IMR-90 (cell line): ENCODE measurements at regions not wholly inside any gene's neighbourhood (a gene's known extent, or its start where the extent isn't known, plus 50 kb on each side); places are given as distances from the start of the nearest gene placed in this dataset.

Experiments used
- ATAC-seq: fragments of 200-7000 bp; cut with Tn5 transposase; 2 replicates; pipeline ENCODE4 v1.9.1; 2020; ENCODE audit warnings: low read depth, mild to moderate bottlenecking, moderate library complexity
- BruUV-seq: library from RNA; stranded (reverse); fragments of 400-500 nt; replicated peaks from 2 replicates; lab custom pipeline; 2021; lab: Mats Ljungman, UMichigan
- CTCF ChIA-PET: fragments of 300-600 bp; formaldehyde crosslinking; extraction: SDS; loops from one replicate; lab custom pipeline; 2021; ENCODE audit warnings: antibody characterized with exemption; lab: Yijun Ruan, JAX
- POLR2A ChIA-PET: fragments of 300-600 bp; sonication (Branson Sonifier 250); formaldehyde crosslinking; loops from one replicate; lab custom pipeline; 2022; ENCODE audit warnings: antibody characterized with exemption; ENCODE audit not compliant: unreplicated experiment; lab: Charles Lee
- DNase-seq: peaks from one replicate; pipeline ENCODE4 v3.0.0; 2013
- H2AFZ ChIP-seq: replicated peaks from 2 replicates; pipeline ENCODE3; 2013; ENCODE audit warnings: low read length, mild to moderate bottlenecking; ENCODE audit not compliant: poor library complexity
- H2AK5ac ChIP-seq: 2 replicates; pipeline ENCODE4 v1.6.1; 2013; ENCODE audit warnings: low read depth, low read length, inconsistent platforms
- H2AK9ac ChIP-seq: replicated peaks from 2 replicates; pipeline ENCODE3; 2013; ENCODE audit warnings: mild to moderate bottlenecking, low read depth, low read length, moderate library complexity; ENCODE audit not compliant: poor library complexity
- H2BK120ac ChIP-seq: 2 replicates; pipeline ENCODE4 v1.6.1; 2013; ENCODE audit warnings: low read depth, low read length, inconsistent platforms
- H2BK15ac ChIP-seq: 3 replicates; pipeline ENCODE4 v1.6.1; 2013; ENCODE audit warnings: low read depth, low read length, inconsistent platforms
- H2BK20ac ChIP-seq: 2 replicates; pipeline ENCODE4 v1.6.1; 2013; ENCODE audit warnings: low read depth, mild to moderate bottlenecking, inconsistent platforms, low read length, moderate library complexity
- H2BK5ac ChIP-seq: 2 replicates; pipeline ENCODE4 v1.6.1; 2013; ENCODE audit warnings: mild to moderate bottlenecking, low read depth, low read length, inconsistent platforms; ENCODE audit not compliant: poor library complexity, severe bottlenecking
- H3K14ac ChIP-seq: replicated peaks from 2 replicates; pipeline ENCODE4 v1.6.1; 2013; ENCODE audit warnings: low read depth, low read length, inconsistent platforms
- H3K18ac ChIP-seq: 2 replicates; pipeline ENCODE4 v1.6.1; 2013; ENCODE audit warnings: low read depth, low read length, control low read depth
- H3K23ac ChIP-seq: 2 replicates; pipeline ENCODE4 v1.6.1; 2013; ENCODE audit warnings: low read depth, low read length, inconsistent platforms
- H3K27ac ChIP-seq: 2 replicates; pipeline ENCODE4 v1.5.1; 2013; ENCODE audit warnings: mild to moderate bottlenecking, control low read depth, low read length; ENCODE audit not compliant: insufficient read depth
- H3K27me3 ChIP-seq: 2 replicates; pipeline ENCODE4 v1.6.1; 2013; ENCODE audit warnings: low read length; ENCODE audit not compliant: control insufficient read depth, insufficient read depth
- H3K36me3 ChIP-seq: 2 replicates; pipeline ENCODE4 v1.6.1; 2013; ENCODE audit warnings: low read length, mixed read lengths; ENCODE audit not compliant: control insufficient read depth, insufficient read depth
- H3K4ac ChIP-seq: 2 replicates; pipeline ENCODE4 v1.6.1; 2013; ENCODE audit warnings: low read depth, low read length, inconsistent platforms
- H3K4me1 ChIP-seq: 2 replicates; pipeline ENCODE4 v1.6.1; 2013; ENCODE audit warnings: low read length, mixed read lengths; ENCODE audit not compliant: control insufficient read depth, insufficient read depth
- H3K4me2 ChIP-seq: 2 replicates; pipeline ENCODE4 v1.6.1; 2013; ENCODE audit warnings: low read depth, mild to moderate bottlenecking, control low read depth, low read length, moderate library complexity
- H3K4me3 ChIP-seq: 2 replicates; pipeline ENCODE4 v1.5.1; 2013; ENCODE audit warnings: low read depth, mild to moderate bottlenecking, control low read depth, low read length, moderate library complexity; ENCODE audit not compliant: insufficient read depth
- H3K56ac ChIP-seq: 2 replicates; pipeline ENCODE4 v1.6.1; 2013; ENCODE audit warnings: low read length, inconsistent platforms; ENCODE audit not compliant: insufficient read depth; ENCODE audit errors: extremely low read depth
- H3K79me1 ChIP-seq, 2 experiments: 2 replicates each; pipeline ENCODE4 v1.6.1; 2013; ENCODE audit warnings: low read length in 2 of 2, inconsistent platforms in 1 of 2, low read depth in 1 of 2
- H3K9ac ChIP-seq: 2 replicates; pipeline ENCODE4 v1.6.1; 2013; ENCODE audit warnings: low read depth, low read length, control low read depth
- H3K9me1 ChIP-seq: 2 replicates; pipeline ENCODE4 v1.6.1; 2013; ENCODE audit warnings: low read length, inconsistent platforms; ENCODE audit not compliant: insufficient read depth
- H3K9me3 ChIP-seq: 2 replicates; pipeline ENCODE4 v1.6.1; 2013; ENCODE audit warnings: low read length; ENCODE audit not compliant: control insufficient read depth, insufficient read depth
- H4K20me1 ChIP-seq: 2 replicates; pipeline ENCODE4 v1.6.1; 2013; ENCODE audit warnings: low read length, inconsistent platforms; ENCODE audit not compliant: insufficient read depth
- H4K5ac ChIP-seq: 2 replicates; pipeline ENCODE4 v1.6.1; 2013; ENCODE audit warnings: mild to moderate bottlenecking, low read depth, low read length, control low read depth
- H4K8ac ChIP-seq, 2 experiments: 2 replicates each; pipeline ENCODE4 v1.6.1; 2013; ENCODE audit warnings: low read depth in 2 of 2, low read length in 2 of 2, control low read depth in 1 of 2, inconsistent platforms in 1 of 2
- H4K91ac ChIP-seq: 2 replicates; pipeline ENCODE4 v1.6.1; 2013; ENCODE audit warnings: low read depth, low read length, inconsistent platforms; ENCODE audit not compliant: insufficient read depth
- RAD21 ChIP-seq: IDR thresholded peaks from 2 replicates; pipeline ENCODE4 v1.6.1; 2012; ENCODE audit warnings: low read length, improper control_type of control experiment
- RCOR1 ChIP-seq: IDR thresholded peaks from 2 replicates; pipeline ENCODE4 v1.6.1; 2012; ENCODE audit warnings: mild to moderate bottlenecking, low read length, improper control_type of control experiment; ENCODE audit not compliant: insufficient replicate concordance
- WGBS, 2 experiments: methylation state at CpG; one replicate each; pipeline versions ENCODE4 v1.1.5 to v1.1.7; 2013; ENCODE audit warnings: missing lambda C conversion rate in 2 of 2; ENCODE audit not compliant: insufficient read length in 1 of 2; ENCODE audit errors: extremely low coverage in 2 of 2; 5-methylcytosine and 5-hydroxymethylcytosine counted together
- dilution Hi-C: fragments of 300-500 bp; cut with HindIII; formaldehyde crosslinking; loops from one replicate; pipeline ENCODE4 v1.14.3; 2018; ENCODE audit warnings: low sequenced_read_pairs; ENCODE audit not compliant: unreplicated experiment
- in situ Hi-C: fragments of 300-500 bp; cut with MboI; formaldehyde crosslinking; loops from 3 replicates; pipeline ENCODE4 v1.14.3; 2019; ENCODE audit warnings: low sequenced_read_pairs, inconsistent platforms, mixed read lengths
- intact Hi-C: fragments of 100-400 bp; cut with micrococcal nuclease; formaldehyde crosslinking; loops from 2 replicates; pipeline ENCODE4 v1.10.0; 2022

- no peak for TF ChIP-seq RCOR1
These were observed 269.3 kb downstream of the BUD13 start (continued) for GRCh38 chr11:116503216-116504160.

- in situ Hi-C loops: no loop called here
- Histone ChIP-seq H4K91ac (no peak overlapping the region), H4K5ac (no peak overlapping the region), H3K4ac (no peak overlapping the region), H3K4me1 (no peaks in the 10 kb centered on the region), H3K27me3 (peaks cover 36% of the 10 kb centered on the region), H2BK15ac (no peak overlapping the region), H3K14ac (no peak overlapping the region), H3K9me1 (no peaks in the 10 kb centered on the region), H2BK120ac (no peak overlapping the region), H3K79me1 (no peaks in the 10 kb centered on the region), H2AK9ac (no peak overlapping the region), H3K4me3 (no peak overlapping the region), H3K9me3 (no peaks in the 10 kb centered on the region), H4K8ac (no peak overlapping the region), H3K23ac (no peak overlapping the region), H3K36me3 (no peaks in the 10 kb centered on the region), H3K27ac (no peak overlapping the region), H3K4me2 (no peak overlapping the region), H2AFZ (no peak overlapping the region), H2BK20ac (no peak overlapping the region), H3K56ac (no peak overlapping the region), H3K18ac (no peak overlapping the region), H2AK5ac (no peak overlapping the region), H2BK5ac (no peak overlapping the region), H4K20me1 (no peaks in the 10 kb centered on the region), H3K9ac (no peak overlapping the region)
- CTCF ChIA-PET: no interaction called here
- DNase-seq: no peak
- intact Hi-C loops: no loop called here
- TF ChIP-seq RAD21: no peak
- no TSS peak for BruUV-seq
- ATAC-seq: no peak
- dilution Hi-C loops: no loop called here
- POLR2A ChIA-PET: no interaction called here
- whole genome bisulfite sequencing, 2 experiments: 60% methylated on average over 4 of the region's 6 CpGs; no CpG with 5 or more reads in 1 of the 2 experiments
These were observed 270.1 kb downstream of the BUD13 start for GRCh38 chr11:116502641-116503061.
